IPS-20b (cell line): ENCODE measurements at regions not wholly inside any gene's neighbourhood (a gene's known extent, or its start where the extent isn't known, plus 50 kb on each side); places are given as distances from the start of the nearest gene placed in this dataset.

Source experiments
- H3K27ac ChIP-seq: one replicate; pipeline ENCODE4 v1.5.1; 2013; ENCODE audit warnings: low read length
- H3K27me3 ChIP-seq: 2 replicates; pipeline ENCODE4 v1.6.1; 2013; ENCODE audit warnings: mild to moderate bottlenecking, low read length, inconsistent platforms; ENCODE audit not compliant: insufficient read depth
- H3K36me3 ChIP-seq: 2 replicates; pipeline ENCODE4 v1.6.1; 2013; ENCODE audit warnings: low read depth, mild to moderate bottlenecking, inconsistent platforms, low read length, moderate library complexity; ENCODE audit not compliant: insufficient read depth
- H3K4me1 ChIP-seq: 2 replicates; pipeline ENCODE4 v1.6.1; 2013; ENCODE audit warnings: mild to moderate bottlenecking, control low read depth, inconsistent platforms, low read length, moderate library complexity; ENCODE audit not compliant: insufficient read depth
- H3K4me3 ChIP-seq: 2 replicates; pipeline ENCODE4 v1.5.1; 2013; ENCODE audit warnings: mild to moderate bottlenecking, low read length, inconsistent platforms
- H3K9ac ChIP-seq: 2 replicates; pipeline ENCODE4 v1.6.1; 2013; ENCODE audit warnings: low read depth, mild to moderate bottlenecking, inconsistent platforms, low read length, moderate library complexity
- H3K9me3 ChIP-seq: 2 replicates; pipeline ENCODE4 v1.6.1; 2013; ENCODE audit warnings: mild to moderate bottlenecking, low read depth, low read length, inconsistent platforms; ENCODE audit not compliant: insufficient read depth

DNA sequence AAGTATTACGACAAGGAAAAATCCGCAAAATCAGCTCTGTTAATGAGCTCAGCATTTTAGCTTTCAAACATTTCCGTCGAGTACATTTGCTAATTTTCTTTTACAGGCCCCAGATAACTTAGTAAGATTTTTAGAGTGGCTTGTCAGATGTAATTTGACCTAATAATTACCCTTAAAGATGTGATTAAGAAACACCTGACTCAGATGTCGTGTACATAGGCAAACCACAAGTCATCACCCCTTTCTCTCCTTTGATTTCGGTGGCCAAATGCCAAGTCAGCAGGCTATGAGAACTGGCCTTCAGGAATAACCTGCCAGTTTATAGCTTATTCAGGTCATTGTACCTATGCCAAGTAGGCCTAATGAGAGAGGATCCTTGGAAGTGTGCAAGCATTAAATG is 369.6 kb downstream of the PCDH7 start:
- no peaks in the 10 kb centered on the region for H3K36me3 ChIP-seq
- H3K27ac ChIP-seq: no peak overlapping the region
- H3K9me3 ChIP-seq: no peaks in the 10 kb centered on the region
- peaks cover 6% of the 10 kb centered on the region; the same call in 1 of the 2 replicates for H3K4me1 ChIP-seq
- H3K27me3 ChIP-seq: no peaks in the 10 kb centered on the region
- no peak overlapping the region for H3K4me3 ChIP-seq
- H3K9ac ChIP-seq: no peak overlapping the region

DNA sequence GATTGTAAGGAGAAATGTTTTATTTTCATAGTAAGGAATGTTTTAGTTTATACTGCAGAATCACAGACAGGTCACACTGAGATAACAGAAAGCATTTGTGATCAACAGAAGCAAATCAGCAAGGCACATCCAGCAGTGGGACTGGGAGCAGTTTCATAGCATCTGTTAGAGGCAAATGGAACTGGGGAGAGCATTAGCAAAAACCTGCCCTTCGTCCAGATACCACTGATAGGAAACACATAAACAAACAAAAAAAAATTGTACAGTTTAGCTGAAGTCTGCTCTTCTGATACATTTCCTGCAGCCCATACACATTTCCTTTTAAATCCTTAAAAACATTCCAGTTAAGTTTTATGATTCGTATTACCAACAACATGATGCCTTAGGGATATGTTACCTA is 374.3 kb downstream of the PCDH7 start:
- Histone ChIP-seq H3K27ac (no peak overlapping the region), H3K9ac (no peak overlapping the region), H3K4me3 (no peak overlapping the region), H3K9me3 (no peaks in the 10 kb centered on the region), H3K4me1 (no peaks in the 10 kb centered on the region), H3K36me3 (no peaks in the 10 kb centered on the region), H3K27me3 (no peaks in the 10 kb centered on the region)

DNA sequence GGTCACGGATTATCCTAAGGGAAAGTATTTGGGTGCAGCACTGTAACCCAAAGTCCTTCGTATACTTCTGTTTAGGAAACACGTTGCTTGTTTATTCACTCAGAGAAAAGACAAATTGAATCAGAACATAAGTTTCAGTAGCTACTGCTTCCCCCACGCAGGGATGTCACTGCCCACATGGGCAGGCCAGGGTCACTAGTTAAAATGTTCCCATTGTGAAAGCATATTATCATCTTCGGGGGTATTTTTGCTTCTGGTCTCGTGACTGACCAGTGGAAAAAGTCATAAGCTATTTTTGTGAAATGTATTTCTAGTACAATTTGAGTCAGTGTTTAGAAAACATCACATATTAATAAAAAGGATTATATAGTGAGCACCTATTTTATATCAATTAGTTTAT is 377.8 kb downstream of the PCDH7 start:
- no peak overlapping the region for H3K9ac ChIP-seq
- no peaks in the 10 kb centered on the region for H3K4me1 ChIP-seq
- H3K36me3 ChIP-seq: no peaks in the 10 kb centered on the region
- no peak overlapping the region for H3K4me3 ChIP-seq
- no peaks in the 10 kb centered on the region for H3K9me3 ChIP-seq
- no peak overlapping the region for H3K27ac ChIP-seq
- H3K27me3 ChIP-seq: no peaks in the 10 kb centered on the region

DNA sequence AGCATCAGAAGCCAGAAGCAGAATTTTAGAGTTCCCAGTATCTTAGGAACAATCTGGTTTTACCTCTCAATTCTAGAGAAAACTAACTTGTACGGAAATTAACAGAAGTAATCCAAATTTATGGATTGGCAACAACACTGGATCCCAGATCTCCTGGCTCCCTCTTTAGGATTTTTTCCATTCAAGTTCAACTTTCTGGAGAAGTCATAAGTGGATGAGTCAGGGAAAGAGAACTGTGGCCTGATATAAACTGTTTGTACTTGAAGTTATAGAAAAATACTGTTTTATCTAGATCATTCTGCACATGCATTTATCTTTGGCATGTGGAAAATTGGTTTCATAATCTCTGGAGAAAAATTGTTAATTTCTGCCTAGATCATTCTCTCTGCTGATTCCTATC is 380.4 kb downstream of the PCDH7 start:
- H3K27ac ChIP-seq: no peak overlapping the region
- no peaks in the 10 kb centered on the region for H3K36me3 ChIP-seq
- H3K4me3 ChIP-seq: no peak overlapping the region

DNA sequence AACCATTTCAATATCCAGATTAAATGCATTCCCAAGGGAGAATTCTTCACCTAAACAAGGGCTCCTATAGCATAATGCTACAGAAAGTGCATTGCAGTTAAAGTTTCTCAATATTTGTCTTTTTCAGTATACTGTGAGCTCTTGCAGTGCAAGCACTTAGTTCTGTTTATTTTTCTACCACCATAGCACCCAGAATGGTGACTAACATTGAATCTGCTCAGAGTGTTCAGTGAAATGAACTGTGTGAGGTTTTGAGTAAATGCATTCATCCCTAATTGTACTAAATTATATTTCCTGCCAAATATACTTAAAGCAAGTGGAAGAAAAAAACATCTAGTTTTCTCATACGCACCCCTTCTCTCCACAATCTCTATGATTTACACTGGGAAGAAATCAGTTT is 383.9 kb downstream of the PCDH7 start:
- Histone ChIP-seq H3K4me3 (no peak overlapping the region), H3K27me3 (no peaks in the 10 kb centered on the region), H3K36me3 (no peaks in the 10 kb centered on the region), H3K9me3 (no peaks in the 10 kb centered on the region), H3K27ac (no peak overlapping the region), H3K9ac (no peak overlapping the region), H3K4me1 (no peaks in the 10 kb centered on the region)

More for the DNA sequence above, 380.4 kb downstream of the PCDH7 start:
- H3K9ac ChIP-seq: no peak overlapping the region
- no peaks in the 10 kb centered on the region for H3K4me1 ChIP-seq
- H3K9me3 ChIP-seq: no peaks in the 10 kb centered on the region
- no peaks in the 10 kb centered on the region for H3K27me3 ChIP-seq

DNA sequence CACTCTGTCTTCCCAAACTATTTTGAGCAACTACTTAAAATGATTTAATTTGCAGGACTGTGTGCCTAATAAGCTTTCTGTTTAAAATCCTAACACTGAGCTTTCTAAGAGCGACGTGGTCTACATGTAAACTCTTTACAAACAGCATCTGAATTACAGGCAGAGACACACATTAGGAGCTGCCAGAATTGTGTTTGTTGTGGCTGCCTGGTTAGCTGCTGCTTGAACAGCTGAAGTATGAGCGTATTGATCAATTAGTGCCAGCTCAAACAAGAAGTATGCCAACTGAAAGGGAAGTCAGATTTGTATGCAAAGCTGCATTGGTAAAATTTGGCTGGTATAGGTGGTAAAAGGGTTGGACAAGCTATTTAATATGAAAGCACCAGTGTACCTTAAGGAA is 384.4 kb downstream of the PCDH7 start:
- H3K4me3 ChIP-seq: no peak overlapping the region
- H3K36me3 ChIP-seq: no peaks in the 10 kb centered on the region
- no peaks in the 10 kb centered on the region for H3K4me1 ChIP-seq
- no peaks in the 10 kb centered on the region for H3K27me3 ChIP-seq
- H3K27ac ChIP-seq: no peak overlapping the region
- no peak overlapping the region for H3K9ac ChIP-seq
- no peaks in the 10 kb centered on the region for H3K9me3 ChIP-seq

DNA sequence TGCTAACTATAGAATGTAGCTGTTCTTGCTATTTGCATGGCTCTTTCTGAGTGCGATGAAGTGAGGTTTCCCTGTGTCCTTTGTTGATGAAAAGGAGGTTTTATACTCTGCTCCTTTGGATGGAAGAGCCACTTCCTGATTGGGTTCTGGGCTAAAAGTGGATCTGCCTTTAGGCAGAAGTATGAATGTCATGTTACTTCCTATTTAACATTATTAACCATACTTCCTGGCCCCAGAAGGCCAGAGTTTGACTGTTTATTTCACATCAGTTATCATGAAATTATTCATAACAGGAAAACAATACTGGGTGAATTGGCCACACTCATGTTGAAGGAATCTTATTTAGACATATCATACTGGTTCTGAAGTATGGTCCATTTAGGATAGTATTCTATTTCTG is 386.2 kb downstream of the PCDH7 start:
- no peak overlapping the region for H3K9ac ChIP-seq
- no peaks in the 10 kb centered on the region for H3K36me3 ChIP-seq
- H3K27me3 ChIP-seq: no peaks in the 10 kb centered on the region
- no peaks in the 10 kb centered on the region for H3K9me3 ChIP-seq
- no peak overlapping the region for H3K4me3 ChIP-seq
- H3K4me1 ChIP-seq: no peaks in the 10 kb centered on the region
- no peak overlapping the region for H3K27ac ChIP-seq

DNA sequence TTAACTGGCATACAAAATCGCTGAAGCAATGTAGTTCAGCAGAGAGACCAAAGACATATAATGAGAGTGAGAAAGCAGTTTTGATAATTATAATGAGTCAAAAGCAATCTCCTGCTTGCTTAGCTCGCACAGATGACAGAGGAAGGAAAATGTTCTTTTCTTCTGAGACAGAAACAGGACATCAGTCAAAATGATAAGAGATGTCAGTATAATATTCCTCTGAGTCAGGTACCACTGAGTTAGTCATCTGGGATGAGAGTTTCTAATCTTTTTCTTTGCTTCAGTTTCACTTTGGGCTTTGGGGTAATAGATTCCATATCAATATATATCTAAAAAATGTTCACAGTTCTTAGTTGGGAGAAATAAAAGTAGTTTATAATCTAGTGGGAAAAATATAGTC is 387.2 kb downstream of the PCDH7 start:
- Histone ChIP-seq H3K27ac (no peak overlapping the region), H3K4me3 (no peak overlapping the region), H3K4me1 (no peaks in the 10 kb centered on the region; the same call in 1 of the 2 replicates)

DNA sequence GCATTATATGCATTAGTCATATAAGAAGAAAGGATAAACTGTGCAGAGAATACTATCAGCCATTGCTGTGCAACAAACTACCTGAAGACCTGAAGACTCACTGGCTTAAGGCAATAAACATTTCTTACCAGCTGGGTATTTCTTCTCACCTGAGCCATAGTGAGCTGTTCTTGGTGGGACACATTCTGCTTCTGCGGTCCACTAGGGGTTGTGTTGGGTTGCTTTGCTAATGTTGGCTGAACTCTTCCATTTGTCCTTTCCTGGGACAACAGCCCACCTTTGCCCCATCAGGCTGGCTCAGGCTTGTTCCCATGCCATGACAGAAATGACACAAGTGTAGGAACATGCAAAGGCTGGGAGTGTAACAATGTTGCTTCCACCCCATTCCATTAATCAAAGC is 388.6 kb downstream of the PCDH7 start:
- no peaks in the 10 kb centered on the region for H3K27me3 ChIP-seq
- H3K27ac ChIP-seq: no peak overlapping the region
- H3K9ac ChIP-seq: no peak overlapping the region
- no peaks in the 10 kb centered on the region for H3K36me3 ChIP-seq
- H3K4me1 ChIP-seq: peaks cover 4% of the 10 kb centered on the region; the same call in 1 of the 2 replicates
- H3K9me3 ChIP-seq: no peaks in the 10 kb centered on the region
- no peak overlapping the region for H3K4me3 ChIP-seq

More for the DNA sequence above, 387.2 kb downstream of the PCDH7 start:
- no peaks in the 10 kb centered on the region for H3K36me3 ChIP-seq
- no peaks in the 10 kb centered on the region for H3K27me3 ChIP-seq
- H3K9ac ChIP-seq: no peak overlapping the region
- H3K9me3 ChIP-seq: no peaks in the 10 kb centered on the region

DNA sequence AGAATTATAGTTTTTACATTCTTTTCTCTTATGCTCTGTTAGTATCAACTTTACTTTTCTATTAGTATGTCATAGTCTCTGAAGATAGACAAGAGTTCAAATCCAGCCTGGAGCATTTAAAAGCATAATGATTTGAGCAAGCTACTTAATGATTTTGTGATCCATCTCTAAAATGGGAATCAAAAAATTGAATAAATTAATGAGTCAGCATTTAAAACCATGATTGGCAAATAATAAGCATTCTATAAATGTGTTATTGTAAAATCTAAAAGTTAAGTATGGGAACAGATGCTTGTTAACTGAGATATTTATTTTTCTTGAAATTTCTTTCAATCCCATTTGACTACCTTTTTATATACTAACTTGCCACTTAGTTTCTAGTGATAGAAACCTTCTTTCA is 391.6 kb downstream of the PCDH7 start:
- Histone ChIP-seq H3K36me3 (no peaks in the 10 kb centered on the region), H3K27ac (no peak overlapping the region), H3K27me3 (no peaks in the 10 kb centered on the region), H3K4me3 (no peak overlapping the region), H3K4me1 (peaks cover 4% of the 10 kb centered on the region; the same call in 1 of the 2 replicates), H3K9me3 (no peaks in the 10 kb centered on the region), H3K9ac (no peak overlapping the region)

DNA sequence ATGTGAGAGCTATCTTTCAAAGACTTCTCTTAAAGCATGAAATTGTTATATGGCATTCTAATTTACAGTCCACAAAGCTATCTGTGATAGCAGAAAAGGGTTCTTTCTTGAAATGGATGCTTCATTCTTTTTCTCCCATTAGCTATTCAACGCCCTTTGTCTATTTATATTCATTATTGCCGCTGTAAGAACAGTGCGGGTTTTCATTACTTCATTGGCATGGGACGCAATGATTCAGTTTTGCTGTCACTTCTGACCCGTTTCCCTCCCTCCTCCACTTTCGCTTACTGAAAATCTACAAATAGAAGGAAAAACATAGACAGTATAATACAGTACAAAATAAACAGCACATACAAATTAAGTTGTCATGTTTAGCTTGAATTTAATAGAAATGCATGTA is 394.6 kb downstream of the PCDH7 start:
- Histone ChIP-seq H3K27me3 (no peaks in the 10 kb centered on the region), H3K9me3 (no peaks in the 10 kb centered on the region), H3K9ac (no peak overlapping the region), H3K36me3 (no peaks in the 10 kb centered on the region), H3K4me3 (no peak overlapping the region), H3K27ac (no peak overlapping the region), H3K4me1 (peaks cover 4% of the 10 kb centered on the region; the same call in 1 of the 2 replicates)

DNA sequence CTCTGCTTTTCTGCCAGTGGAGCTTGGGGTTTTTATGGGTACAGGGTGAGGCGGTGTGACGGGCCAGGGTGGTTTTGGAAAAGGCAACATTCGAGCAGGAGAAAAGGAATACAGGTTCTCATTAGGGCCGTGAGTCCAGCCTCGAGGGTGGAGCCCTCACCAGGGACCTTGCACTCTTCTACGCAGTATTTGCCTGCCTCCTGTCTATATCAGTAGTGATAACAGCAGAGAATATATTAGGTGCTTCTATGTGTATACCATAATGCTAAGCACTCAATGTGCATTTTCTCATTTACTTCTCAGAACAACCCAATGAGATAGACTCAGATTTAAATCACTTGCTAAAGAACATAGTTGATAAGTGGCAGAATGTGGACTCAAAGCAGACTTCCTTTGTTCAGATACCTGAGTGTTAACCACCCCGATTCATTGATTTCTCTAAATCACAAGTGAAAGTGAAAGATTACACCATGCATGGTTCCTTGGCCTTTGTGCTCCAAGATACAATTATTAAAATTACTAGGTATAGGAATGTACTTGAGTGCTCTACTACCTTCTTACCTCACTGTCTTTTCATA is 403.9 kb downstream of the PCDH7 start:
- Histone ChIP-seq H3K4me3 (no peak overlapping the region), H3K27me3 (no peaks in the 10 kb centered on the region), H3K27ac (no peak overlapping the region), H3K9me3 (no peaks in the 10 kb centered on the region), H3K36me3 (no peaks in the 10 kb centered on the region), H3K9ac (no peak overlapping the region), H3K4me1 (no peaks in the 10 kb centered on the region)
